Endothelial cell of umbilical vein (primary cell): ENCODE measurements at regions not wholly inside any gene's neighbourhood (a gene's known extent, or its start where the extent isn't known, plus 50 kb on each side); places are given as distances from the start of the nearest gene placed in this dataset.
"Not testable (repeated sequence)": the region's sequence is repeated elsewhere in the genome, so short reads cannot be mapped to it uniquely, and the experiment has no call there.

Source experiments
- BruUV-seq: library from RNA; stranded (reverse); fragments of 400-500 nt; replicated peaks from 2 replicates; lab custom pipeline; 2021; lab: Mats Ljungman, UMichigan
- CTCF ChIA-PET: fragments of 300-600, 350-600 bp; sonication (Branson Sonifier 250); formaldehyde crosslinking; loops from one replicate; lab custom pipeline; 2021; ENCODE audit warnings: antibody characterized with exemption, inconsistent platforms; lab: Charles Lee
- POLR2A ChIA-PET: fragments of 300-600, 350-600 bp; sonication (Branson Sonifier 250); formaldehyde crosslinking; loops from one replicate; lab custom pipeline; 2021; ENCODE audit warnings: antibody characterized with exemption, inconsistent platforms; lab: Charles Lee
- DNase-seq: peaks from one replicate; pipeline ENCODE4 v3.0.0-alpha.2; 2011; ENCODE audit warnings: low read depth, low spot score
- FAIRE-seq: peaks from 2 replicates; lab custom pipeline; 2011; peaks lifted over from hg19 to GRCh38; lab: Jason Lieb, UNC
- H2AFZ ChIP-seq: 2 replicates; pipeline ENCODE4 v1.6.0; 2012; ENCODE audit warnings: low read depth, low read length, control low read depth, inconsistent platforms
- H3K27ac ChIP-seq: 2 replicates; pipeline ENCODE4 v1.5.1; 2011; ENCODE audit warnings: low read depth, mild to moderate bottlenecking, control low read depth, low read length, moderate library complexity; ENCODE audit not compliant: insufficient read depth
- H3K27me3 ChIP-seq, 2 experiments: 2 replicates each; pipeline versions ENCODE4 v1.6.0 to v1.6.1; 2011; ENCODE audit warnings: low read length in 2 of 2, mixed read lengths in 1 of 2; ENCODE audit not compliant: control insufficient read depth in 2 of 2, insufficient read depth in 2 of 2
- H3K36me3 ChIP-seq, 2 experiments: 2 replicates in 1 of 2; 3 replicates in 1 of 2; pipeline ENCODE4 v1.5.1; 2011; ENCODE audit warnings: low read length in 2 of 2, mild to moderate bottlenecking in 1 of 2, moderate library complexity in 1 of 2; ENCODE audit not compliant: control insufficient read depth in 2 of 2, insufficient read depth in 2 of 2; ENCODE audit errors: extremely low read depth in 1 of 2
- H3K4me1 ChIP-seq: 3 replicates; pipeline ENCODE4 v1.5.1; 2011; ENCODE audit warnings: mild to moderate bottlenecking, low read length; ENCODE audit not compliant: control insufficient read depth, insufficient read depth; ENCODE audit errors: extremely low read depth
- H3K4me2 ChIP-seq: 2 replicates; pipeline ENCODE4 v1.6.1; 2011; ENCODE audit warnings: low read length, control low read depth, mixed read lengths; ENCODE audit not compliant: insufficient read depth
- H3K4me3 ChIP-seq, 3 experiments: fragments of 200-600 bp in 1 of 3; sonication (generic), shearing (Covaris generic) in 1 of 3; replicated peaks in 1 of 3; 2 replicates each; pipeline ENCODE4 v1.5.1; 2011 to 2016; ENCODE audit warnings: control low read depth in 3 of 3, low read length in 3 of 3, mild to moderate bottlenecking in 2 of 3, inconsistent platforms in 1 of 3, low read depth in 1 of 3, moderate library complexity in 1 of 3; ENCODE audit not compliant: insufficient read depth in 1 of 3
- H3K79me2 ChIP-seq: 2 replicates; pipeline ENCODE4 v1.6.0; 2012; ENCODE audit warnings: low read length, inconsistent platforms; ENCODE audit not compliant: control insufficient read depth, insufficient read depth
- H3K9ac ChIP-seq: replicated peaks from 2 replicates; pipeline ENCODE3; 2011; ENCODE audit warnings: low read length, control low read depth; ENCODE audit not compliant: insufficient read depth; ENCODE audit errors: extremely low read depth
- H3K9me1 ChIP-seq: replicated peaks from 3 replicates; pipeline ENCODE4 v1.6.0; 2011; ENCODE audit warnings: mild to moderate bottlenecking, low read length; ENCODE audit not compliant: control insufficient read depth, insufficient read depth; ENCODE audit errors: extremely low read depth
- H3K9me3 ChIP-seq: replicated peaks from 2 replicates; pipeline ENCODE4 v1.5.1; 2012; ENCODE audit warnings: low read length, inconsistent platforms; ENCODE audit not compliant: control insufficient read depth, insufficient read depth
- H4K20me1 ChIP-seq: replicated peaks from 2 replicates; pipeline ENCODE3; 2011; ENCODE audit warnings: mild to moderate bottlenecking, low read length; ENCODE audit not compliant: control insufficient read depth, insufficient read depth; ENCODE audit errors: extremely low read depth
- CTCF ChIP-seq, 2 donors: IDR thresholded peaks; 1 replicate in 1 of 2; 2 replicates in 1 of 2; pipeline ENCODE4 v1.5.1; 2011; ENCODE audit warnings: low read length in 2 of 2, mild to moderate bottlenecking in 2 of 2, moderate library complexity in 2 of 2, control low read depth in 1 of 2, inconsistent platforms in 1 of 2, low read depth in 1 of 2; ENCODE audit not compliant: insufficient read depth in 1 of 2; ENCODE audit errors: extremely low read depth in 1 of 2
- EZH2 ChIP-seq: IDR thresholded peaks from 2 replicates; pipeline ENCODE4 v1.6.1; 2012; ENCODE audit warnings: borderline replicate concordance, low read depth, mild to moderate bottlenecking, moderate library complexity, low read length, inconsistent platforms; ENCODE audit not compliant: severe bottlenecking
- FOS ChIP-seq: IDR thresholded peaks from 2 replicates; pipeline ENCODE4 v1.6.1; 2011; ENCODE audit warnings: mild to moderate bottlenecking, low read length, moderate library complexity, borderline replicate concordance; ENCODE audit not compliant: insufficient read depth
- GATA2 ChIP-seq: IDR thresholded peaks from 2 replicates; pipeline ENCODE4 v1.7.0; 2011; ENCODE audit warnings: low read depth, mild to moderate bottlenecking, moderate library complexity, mixed read lengths, low read length; ENCODE audit not compliant: insufficient read length, insufficient read depth
- JUN ChIP-seq: IDR thresholded peaks from 2 replicates; pipeline ENCODE4 v1.6.1; 2011; ENCODE audit warnings: borderline replicate concordance, low read depth; ENCODE audit not compliant: insufficient read length, insufficient read depth
- MAX ChIP-seq: IDR thresholded peaks from 2 replicates; pipeline ENCODE4 v1.6.1; 2011; ENCODE audit not compliant: insufficient read depth, insufficient read length
- MYC ChIP-seq: IDR thresholded peaks from one replicate; pipeline ENCODE4 v1.6.1; 2011; ENCODE audit warnings: mild to moderate bottlenecking, low read depth, low read length
- POLR2A ChIP-seq: IDR thresholded peaks from 2 replicates; pipeline ENCODE4 v1.6.1; 2012; ENCODE audit warnings: low read depth, mild to moderate bottlenecking, control low read depth, low read length
- POLR2AphosphoS5 ChIP-seq: IDR thresholded peaks from 2 replicates; pipeline ENCODE4 v1.6.1; 2012; ENCODE audit warnings: low read depth, mild to moderate bottlenecking, control low read depth, low read length, moderate library complexity; ENCODE audit not compliant: insufficient read depth
- dilution Hi-C: fragments of 300-500 bp; cut with MboI; formaldehyde crosslinking; loops from one replicate; pipeline ENCODE4 v1.15.0; 2019; ENCODE audit warnings: low sequenced_read_pairs; ENCODE audit not compliant: extremely low pct_ligation_motif_present
- intact Hi-C: fragments of 100-400 bp; cut with micrococcal nuclease; formaldehyde crosslinking; loops from one replicate; pipeline ENCODE4 v1.10.0; 2022

GRCh38 chr5:54390015-54390414 is 65.5 kb upstream of the HSPB3 start:
- CTCF ChIA-PET = no interaction called here
- no TSS peak for BruUV-seq
- H3K27ac ChIP-seq = no peak overlapping the region

GRCh38 chr5:54389399-54389798 is 66.1 kb upstream of the HSPB3 start:
- intact Hi-C loops, H3K79me2 ChIP-seq, H3K9ac ChIP-seq, H3K4me3 ChIP-seq, POLR2A ChIA-PET, H2AFZ ChIP-seq, DNase-seq, H4K20me1 ChIP-seq, H3K4me1 ChIP-seq, H3K9me3 ChIP-seq, H3K4me2 ChIP-seq, H3K9me1 ChIP-seq, dilution Hi-C loops, H3K27ac ChIP-seq, BruUV-seq, H3K36me3 ChIP-seq, CTCF ChIA-PET, FAIRE-seq, H3K27me3 ChIP-seq: not testable (repeated sequence)

More at GRCh38 chr5:54390015-54390414, 65.5 kb upstream of the HSPB3 start:
- peak; percentile 15 for DNase-seq
- no peaks in the 10 kb centered on the region for H3K9me1 ChIP-seq
- no peak overlapping the region for H3K4me3 ChIP-seq
- no peaks in the 10 kb centered on the region for H3K9me3 ChIP-seq
- no peaks in the 10 kb centered on the region for H4K20me1 ChIP-seq
- no peaks in the 10 kb centered on the region for H3K36me3 ChIP-seq
- TF ChIP-seq POLR2A (no peak), MYC (no peak), POLR2AphosphoS5 (no peak), CTCF (IDR thresholded peaks at IDR 0.05; ENCODE audit: extremely low read depth in 1 of 2, insufficient read depth in 1 of 2, low read depth in 1 of 2, low read length in 2 of 2) (no peak), EZH2 (no peak), JUN (no peak), MAX (no peak), FOS (no peak), GATA2 (no peak)
- POLR2A ChIA-PET = no interaction called here
- H3K79me2 ChIP-seq = no peaks in the 10 kb centered on the region
- H3K4me1 ChIP-seq = no peaks in the 10 kb centered on the region
- dilution Hi-C loops (no loop called here), intact Hi-C loops (no loop called here)
- H3K4me2 ChIP-seq = no peak overlapping the region
- peaks cover 0 to 2% of the 10 kb centered on the region in 2 experiments for H3K27me3 ChIP-seq
- H3K9ac ChIP-seq = no peak overlapping the region
- H2AFZ ChIP-seq = no peak overlapping the region
- FAIRE-seq = no peak
